HG03469 (cell line): ENCODE measurements at regions not wholly inside any gene's neighbourhood (a gene's known extent, or its start where the extent isn't known, plus 50 kb on each side); places are given as distances from the start of the nearest gene placed in this dataset.

Experiments
- ATAC-seq: cut with Tn5 transposase; IDR thresholded peaks from one replicate; pipeline ENCODE4 v1.9.1; 2021; ENCODE audit warnings: mild to moderate bottlenecking, moderate library complexity, moderate number of reproducible peaks; ENCODE audit not compliant: unreplicated experiment

GRCh38 chr4:120528428-120528827 lies 394.1 kb downstream of the PRDM5 start:
- no peak for ATAC-seq

GRCh38 chr4:120526033-120526432 lies 396.5 kb downstream of the PRDM5 start:
- no peak for ATAC-seq

- ATAC-seq, result no peak
Measured at GRCh38 chr4:120525106-120525505, 397.4 kb downstream of the PRDM5 start.

- no peak for ATAC-seq
Measured at GRCh38 chr4:120524237-120524636, 398.3 kb downstream of the PRDM5 start.

GRCh38 chr4:120520761-120521160 lies 401.8 kb downstream of the PRDM5 start:
- no peak for ATAC-seq

- ATAC-seq, result no peak
Measured at GRCh38 chr4:120517966-120518365, 404.6 kb downstream of the PRDM5 start.

- ATAC-seq, result no peak
Measured at GRCh38 chr4:120509719-120510118, 412.8 kb downstream of the PRDM5 start.

GRCh38 chr4:120509222-120509621 lies 413.3 kb downstream of the PRDM5 start:
- no peak for ATAC-seq

- no peak for ATAC-seq
Measured at GRCh38 chr4:120508036-120508435, 414.5 kb downstream of the PRDM5 start.

- no peak for ATAC-seq
Measured at GRCh38 chr4:120506536-120506935, 416.0 kb downstream of the PRDM5 start.

- ATAC-seq, result no peak
Measured at GRCh38 chr4:120498678-120499077, 423.8 kb downstream of the PRDM5 start.

GRCh38 chr4:120491481-120491880 lies 424.8 kb upstream of the MAD2L1 start:
- ATAC-seq, result no peak

- ATAC-seq, result no peak
Measured at GRCh38 chr4:120481756-120482155, 415.1 kb upstream of the MAD2L1 start.

GRCh38 chr4:120472447-120473131 lies 405.9 kb upstream of the MAD2L1 start:
- ATAC-seq, result no peak

GRCh38 chr4:120466429-120466828 lies 399.8 kb upstream of the MAD2L1 start:
- ATAC-seq, result no peak

GRCh38 chr4:120454788-120455187 lies 388.1 kb upstream of the MAD2L1 start:
- no peak for ATAC-seq

- ATAC-seq, result no peak
Measured at GRCh38 chr4:120452536-120452935, 385.9 kb upstream of the MAD2L1 start.

- ATAC-seq, result no peak
Measured at GRCh38 chr4:120452001-120452400, 385.4 kb upstream of the MAD2L1 start.

GRCh38 chr4:120447774-120448173 lies 381.1 kb upstream of the MAD2L1 start:
- ATAC-seq, result no peak

GRCh38 chr4:120446051-120446567 lies 379.5 kb upstream of the MAD2L1 start:
- ATAC-seq, result peak; percentile 88

GRCh38 chr4:120445186-120445585 lies 378.5 kb upstream of the MAD2L1 start:
- ATAC-seq, result no peak

- ATAC-seq, result no peak
Measured at GRCh38 chr4:120443116-120443515, 376.5 kb upstream of the MAD2L1 start.

GRCh38 chr4:120440730-120441129 lies 374.1 kb upstream of the MAD2L1 start:
- no peak for ATAC-seq
